GM18861 (cell line): ENCODE measurements at regions not wholly inside any gene's neighbourhood (a gene's known extent, or its start where the extent isn't known, plus 50 kb on each side); places are given as distances from the start of the nearest gene placed in this dataset.

Source experiments
- ATAC-seq: cut with Tn5 transposase; IDR thresholded peaks from one replicate; pipeline ENCODE4 v1.9.1; 2021; ENCODE audit not compliant: unreplicated experiment

DNA sequence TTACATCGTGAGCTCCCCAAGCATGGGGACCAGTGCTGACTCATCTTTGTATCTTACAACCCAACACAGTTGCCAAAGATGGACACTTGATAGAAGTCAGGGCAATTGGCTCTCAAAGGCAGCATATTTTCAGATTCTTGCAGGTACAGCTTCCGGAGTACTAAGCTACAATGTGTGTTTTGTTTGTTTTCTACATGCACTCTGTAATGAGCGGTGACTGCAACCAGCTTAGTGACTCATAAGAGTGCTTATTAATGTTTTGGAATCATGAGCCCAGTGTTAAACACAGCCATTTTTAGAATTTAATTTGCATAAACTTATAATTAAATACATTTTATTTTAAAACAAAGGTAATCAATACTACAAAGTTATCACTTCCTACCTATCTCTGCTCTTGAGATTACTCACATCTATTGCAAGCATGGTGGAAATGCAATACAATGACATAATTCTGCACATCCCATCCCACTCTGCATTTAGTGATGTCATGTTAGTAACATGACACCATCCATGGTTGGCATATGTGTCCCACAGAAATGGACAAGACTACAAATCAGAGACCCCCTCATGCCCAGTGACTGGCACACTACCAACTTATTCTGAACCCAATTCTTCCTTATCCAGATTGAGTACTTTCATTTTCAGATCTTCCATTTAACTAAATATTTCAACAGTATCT lies 399.8 kb upstream of the ST6GAL2 start:
- no peak for ATAC-seq

DNA sequence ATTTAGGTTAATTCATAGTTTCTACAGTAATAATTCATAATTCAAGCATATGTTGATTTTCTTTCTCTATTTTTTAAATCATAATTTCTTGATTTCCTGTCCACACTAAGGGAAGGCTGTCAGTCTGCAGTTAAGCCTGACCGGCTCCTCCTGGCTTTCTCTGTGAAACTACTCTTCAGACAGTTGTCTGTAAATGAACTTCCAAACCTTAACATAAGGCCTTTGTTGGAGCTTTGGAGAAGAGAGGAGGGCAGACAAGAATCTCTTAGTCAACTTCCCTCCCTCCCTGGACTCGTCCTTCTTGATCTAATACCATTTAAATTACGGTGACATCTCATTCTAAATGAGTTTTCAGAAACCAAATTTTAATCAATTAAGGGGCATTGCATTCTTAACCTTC lies 404.1 kb upstream of the ST6GAL2 start:
- ATAC-seq: no peak

DNA sequence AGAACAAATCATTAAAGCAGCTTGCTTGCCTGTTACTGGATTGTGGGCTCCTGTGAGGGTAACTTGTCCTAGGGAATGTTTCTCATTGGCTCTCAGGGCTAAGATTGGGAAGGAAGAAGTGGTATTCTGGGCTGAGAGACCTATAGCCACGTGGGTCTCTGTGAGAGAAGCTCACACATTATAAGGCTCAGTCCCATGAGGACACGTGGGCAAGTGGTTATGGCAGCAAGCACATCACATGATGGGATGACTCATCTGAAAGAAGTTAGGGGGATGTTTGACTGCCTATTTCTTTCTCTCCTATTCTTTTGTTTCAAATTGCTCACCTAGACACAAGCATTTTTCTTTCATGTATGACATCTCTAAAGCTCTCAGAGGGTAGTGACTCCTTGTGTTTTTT lies 418.0 kb upstream of the ST6GAL2 start:
- ATAC-seq: no peak

DNA sequence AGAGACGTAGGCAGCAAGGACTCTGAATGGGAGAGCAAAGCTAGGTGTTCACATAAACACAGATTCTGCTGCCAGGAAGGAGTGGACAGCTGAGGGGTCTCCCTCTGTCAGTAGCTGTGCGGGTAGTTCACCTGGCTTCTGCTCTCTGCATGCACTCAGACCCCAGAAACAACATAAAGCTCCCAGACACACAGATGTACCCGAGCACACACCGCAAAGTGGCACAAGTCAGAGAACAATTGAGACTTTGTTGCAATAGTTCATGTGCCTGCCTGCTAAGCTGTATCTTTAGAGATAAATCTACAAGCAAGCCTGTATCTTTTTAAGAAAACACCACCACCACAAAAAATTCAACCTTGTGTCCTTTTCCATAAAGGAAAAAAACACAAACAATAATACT lies 420.0 kb upstream of the ST6GAL2 start:
- ATAC-seq: no peak

DNA sequence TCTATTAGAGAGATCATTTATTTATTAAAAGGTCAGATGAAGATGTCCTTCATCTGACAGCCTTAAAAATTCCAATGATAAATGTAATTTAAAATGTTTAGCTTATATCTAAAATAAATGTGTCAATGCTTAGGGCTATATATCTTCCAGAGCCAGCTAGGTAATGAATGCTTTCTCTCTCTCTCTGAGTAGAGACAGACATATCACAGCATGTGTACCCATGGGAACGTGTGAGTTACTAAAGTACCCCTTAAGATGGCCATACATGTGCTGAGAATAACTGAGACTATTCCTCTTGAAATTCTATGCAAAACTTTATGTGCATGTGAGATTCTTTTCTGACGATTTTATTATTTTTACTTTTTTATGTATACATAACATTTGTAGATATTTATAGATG lies 420.9 kb upstream of the ST6GAL2 start:
- ATAC-seq: no peak

DNA sequence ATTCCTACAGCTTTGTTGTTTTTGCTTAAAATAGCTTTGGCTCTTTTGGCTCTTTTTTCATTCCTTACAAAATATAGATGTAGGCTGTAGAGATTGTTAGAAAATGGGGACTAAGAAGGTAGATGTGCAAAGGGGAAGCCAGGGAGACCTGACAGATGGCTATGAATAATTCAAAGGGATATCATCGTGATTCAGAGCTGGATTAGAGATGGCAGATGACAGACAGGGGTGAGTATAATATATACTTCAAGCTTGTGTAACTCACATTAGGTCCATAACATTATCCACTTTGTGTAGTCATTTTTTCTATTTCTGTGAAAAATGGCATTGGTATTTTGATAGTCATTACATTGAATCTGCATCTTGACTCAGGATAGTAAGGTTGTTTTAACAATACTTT lies 422.9 kb upstream of the ST6GAL2 start:
- no peak for ATAC-seq

DNA sequence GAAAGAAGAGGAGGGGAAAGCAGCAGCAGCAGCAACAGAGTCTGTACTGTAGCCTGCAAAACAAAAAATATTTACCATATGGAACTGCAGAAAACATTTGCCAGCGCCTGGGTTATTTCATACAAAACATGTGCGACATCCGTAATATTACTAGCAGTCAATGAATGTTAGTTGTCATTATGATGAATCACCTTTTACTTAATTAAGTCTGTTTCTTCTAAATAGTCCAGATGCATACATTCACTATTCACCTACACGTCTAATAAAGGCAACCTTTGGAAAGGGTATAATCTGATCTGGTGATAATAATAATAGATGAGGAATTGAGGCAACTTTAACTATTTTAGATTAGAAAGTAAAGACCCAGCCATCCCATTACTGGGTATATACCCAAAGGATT lies 426.3 kb upstream of the ST6GAL2 start:
- no peak for ATAC-seq

DNA sequence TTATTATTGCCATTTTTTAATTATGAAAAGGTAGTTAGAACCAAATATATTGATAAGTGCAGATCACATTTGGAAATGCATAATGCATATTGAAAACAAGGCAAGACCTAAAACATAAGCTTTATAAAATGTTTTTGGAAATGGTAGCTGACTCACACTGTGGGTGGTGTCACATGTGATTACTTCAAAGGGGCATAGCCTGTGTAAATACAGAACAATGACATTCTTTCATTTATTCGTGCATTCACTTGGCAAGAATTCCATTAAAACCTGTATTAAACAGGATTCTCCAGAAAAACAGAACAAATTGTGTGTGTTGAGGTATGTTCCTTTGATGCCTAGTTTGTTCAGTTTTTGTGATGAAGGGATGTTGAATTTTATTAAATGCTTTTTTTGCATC lies 427.3 kb upstream of the ST6GAL2 start:
- no peak for ATAC-seq

DNA sequence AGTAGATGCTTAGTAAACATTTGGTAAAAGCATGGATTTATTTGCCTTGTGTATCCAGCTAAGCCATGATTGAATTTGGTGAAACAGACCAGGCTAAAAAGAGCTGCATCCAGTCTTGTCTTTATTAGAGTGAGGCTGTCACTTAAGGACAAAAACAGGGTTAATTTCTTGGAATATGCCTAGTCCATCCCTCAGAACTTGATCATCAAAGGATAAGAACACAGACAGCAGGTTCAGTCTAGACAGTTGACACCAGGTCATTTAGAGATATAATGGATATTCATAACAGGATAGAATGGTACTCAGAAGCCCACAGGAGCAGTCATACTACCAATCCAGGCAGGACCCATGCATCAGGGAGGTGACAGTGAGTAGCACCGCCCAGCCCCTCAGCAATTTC lies 434.9 kb upstream of the ST6GAL2 start:
- no peak for ATAC-seq

DNA sequence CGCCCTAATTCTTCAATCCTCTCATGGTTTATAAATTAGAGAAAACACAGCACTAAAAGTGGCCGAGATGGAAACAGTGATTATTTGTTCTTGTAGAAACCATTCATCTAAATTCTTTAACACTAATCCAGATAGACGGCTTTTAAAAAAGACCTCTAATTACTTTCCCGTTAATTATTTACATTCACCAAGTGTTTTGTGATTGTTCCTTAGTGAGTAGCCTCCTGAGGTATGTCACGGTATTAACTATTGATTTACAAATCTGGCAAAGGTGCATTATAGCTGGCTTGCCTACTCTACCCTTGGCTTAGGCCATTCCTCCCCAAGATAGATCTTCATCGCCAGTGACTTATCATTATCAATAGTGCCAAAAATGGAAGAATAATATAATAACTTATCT lies 436.4 kb upstream of the ST6GAL2 start:
- ATAC-seq: no peak

DNA sequence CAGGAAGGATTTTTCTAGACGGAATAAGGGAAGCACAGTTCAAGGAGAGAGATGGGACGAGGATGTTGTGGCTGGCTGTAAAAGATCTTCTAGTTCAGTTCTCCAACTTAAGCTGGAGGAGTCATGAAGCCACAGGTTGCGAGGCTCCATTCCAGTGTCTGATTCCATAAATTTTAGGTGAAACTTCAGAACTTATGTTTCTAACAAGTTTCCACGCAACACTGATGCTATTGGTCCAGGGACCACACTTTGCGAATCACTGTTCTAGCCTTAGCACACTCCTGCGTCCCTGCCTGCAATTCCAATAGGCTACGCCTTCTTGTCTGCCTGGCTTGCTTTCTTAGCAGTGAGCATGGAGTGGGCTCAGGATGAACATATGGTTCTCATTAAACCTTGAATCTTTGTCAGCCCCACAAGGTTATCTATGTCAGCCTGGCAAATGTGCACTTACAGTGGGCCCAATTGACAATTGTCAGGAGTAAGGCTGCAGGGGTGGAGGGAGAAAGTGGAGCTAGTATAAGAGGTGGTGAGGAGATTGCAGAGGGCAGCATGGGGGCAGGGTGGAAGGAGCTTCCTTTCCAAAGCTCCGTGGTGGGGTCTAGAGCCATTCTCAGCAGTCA lies 438.1 kb upstream of the ST6GAL2 start:
- ATAC-seq: no peak

DNA sequence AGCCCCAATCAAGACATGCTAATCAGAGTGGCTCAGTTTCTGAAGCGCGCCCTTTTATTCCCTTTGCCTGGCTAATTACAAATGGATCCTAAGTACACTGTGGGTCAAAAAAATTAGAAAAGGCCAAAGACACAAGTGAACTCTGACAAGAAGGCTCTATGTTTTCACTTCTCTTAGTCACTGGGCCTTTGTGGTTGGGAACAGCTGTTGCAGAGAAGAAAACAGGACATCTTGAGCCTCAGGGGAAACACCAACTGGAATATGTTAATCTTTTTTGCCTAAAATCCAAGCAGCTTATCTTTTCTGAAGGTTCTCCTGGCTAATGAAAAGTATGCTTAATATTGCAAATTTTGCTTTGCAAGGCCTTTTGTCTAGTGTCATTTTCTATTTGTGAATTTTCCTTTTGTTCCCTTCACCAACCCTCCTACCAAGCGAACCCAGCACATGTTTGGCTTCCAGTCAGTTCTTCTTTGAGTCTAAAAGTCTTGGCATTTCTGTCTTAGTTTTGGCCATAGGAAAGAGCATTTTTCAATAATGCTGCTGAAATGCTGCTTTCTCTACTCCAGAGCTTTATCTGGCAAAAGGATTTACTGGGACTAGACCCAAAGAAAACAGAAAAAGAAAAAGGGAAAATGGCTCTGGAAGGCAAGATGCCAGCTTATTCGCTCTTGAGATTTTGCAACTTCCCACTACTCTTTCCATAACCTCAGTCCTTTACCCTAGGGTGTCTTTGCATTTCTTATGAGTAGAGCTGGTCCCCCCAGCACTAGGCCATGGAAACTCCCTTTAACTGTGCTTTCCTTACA lies 440.2 kb upstream of the ST6GAL2 start:
- ATAC-seq: no peak

DNA sequence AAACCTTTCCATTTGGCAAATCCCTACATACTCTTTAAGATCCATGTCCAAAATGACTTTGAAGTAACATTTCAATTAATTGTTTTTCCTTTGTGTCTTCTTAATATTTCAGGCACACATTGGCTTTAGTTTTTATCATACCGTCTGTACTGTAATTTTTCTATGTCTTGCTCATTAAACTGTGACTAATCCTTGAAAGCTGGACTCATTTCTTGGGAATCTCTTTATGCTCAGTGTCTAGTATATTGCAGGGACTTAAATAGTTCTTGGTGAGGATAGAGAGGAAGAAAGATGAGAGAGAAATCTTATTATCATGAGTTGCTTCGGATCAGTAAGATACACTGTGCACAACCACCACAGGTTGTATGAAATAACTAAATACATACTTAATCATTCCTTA lies 448.3 kb upstream of the ST6GAL2 start:
- no peak for ATAC-seq

DNA sequence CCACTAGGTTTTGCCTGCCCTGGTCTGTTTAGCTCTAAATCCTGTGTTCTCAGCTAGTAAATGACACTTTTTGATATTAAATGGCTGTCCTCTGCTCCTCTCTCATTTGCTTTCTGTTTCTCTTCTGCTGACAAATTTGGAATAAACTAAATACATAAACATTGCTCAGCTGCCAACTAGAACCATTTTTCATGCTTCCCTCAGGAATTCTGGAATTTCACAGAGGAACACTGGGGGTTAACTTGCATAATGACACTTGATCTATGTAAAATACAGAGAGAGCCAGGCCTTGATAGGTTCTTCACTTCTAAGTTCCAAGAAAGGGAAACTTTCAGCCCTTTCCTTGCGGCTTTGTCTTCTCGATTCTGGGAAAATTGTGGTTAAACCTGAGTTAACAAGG lies 450.6 kb upstream of the ST6GAL2 start:
- ATAC-seq: no peak

DNA sequence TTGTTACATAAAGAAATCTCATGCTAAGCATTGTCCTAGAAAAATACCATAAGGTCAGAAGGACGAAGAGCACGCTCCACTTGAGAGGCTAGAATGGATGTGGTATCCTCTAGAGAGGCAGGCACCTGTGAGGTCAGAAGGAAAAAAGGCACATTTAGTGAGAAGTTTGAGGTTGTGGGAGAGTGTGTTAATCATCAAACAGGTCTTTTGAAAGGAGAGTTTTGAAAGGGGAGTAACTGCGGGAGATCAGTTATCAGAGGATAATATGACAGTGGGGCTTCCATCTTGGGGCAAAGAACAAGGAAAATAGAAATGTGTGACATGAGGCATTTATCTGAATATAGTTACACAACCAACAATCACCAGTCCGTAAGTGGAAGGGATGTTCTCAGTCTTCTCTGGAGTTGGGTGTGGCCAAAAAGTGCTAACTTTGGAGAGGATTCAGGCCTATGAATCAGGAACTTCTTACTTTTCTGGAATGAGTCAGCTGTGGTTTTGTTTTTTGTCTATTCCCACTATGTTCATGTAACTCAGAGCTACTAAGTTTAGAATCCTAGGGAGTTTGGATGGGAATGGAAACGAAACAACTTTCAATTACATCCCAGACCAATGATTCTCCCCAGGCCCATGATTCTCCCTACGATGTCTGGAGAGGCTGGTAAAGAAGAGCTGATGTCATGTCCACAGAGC lies 451.4 kb upstream of the ST6GAL2 start:
- no peak for ATAC-seq

DNA sequence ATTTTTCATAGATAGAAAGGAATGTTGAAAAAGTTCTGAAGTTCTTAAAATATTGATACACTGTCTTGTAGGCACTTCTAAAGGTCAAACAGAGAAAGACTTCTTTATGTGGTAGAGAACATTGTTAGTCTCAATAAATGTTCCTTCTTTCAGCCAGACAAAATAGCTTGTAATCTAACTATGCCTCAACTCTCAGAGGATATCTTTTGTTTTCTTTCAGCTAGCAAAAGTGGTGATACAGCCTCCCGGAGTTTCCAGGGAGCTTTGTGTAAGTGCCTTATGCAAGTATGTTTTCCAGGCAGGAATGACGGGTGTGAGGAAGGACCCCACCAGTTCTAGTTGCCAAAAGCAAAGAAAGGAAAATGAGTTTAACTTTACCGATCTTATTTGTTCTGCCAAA lies 452.1 kb upstream of the ST6GAL2 start:
- ATAC-seq: no peak

DNA sequence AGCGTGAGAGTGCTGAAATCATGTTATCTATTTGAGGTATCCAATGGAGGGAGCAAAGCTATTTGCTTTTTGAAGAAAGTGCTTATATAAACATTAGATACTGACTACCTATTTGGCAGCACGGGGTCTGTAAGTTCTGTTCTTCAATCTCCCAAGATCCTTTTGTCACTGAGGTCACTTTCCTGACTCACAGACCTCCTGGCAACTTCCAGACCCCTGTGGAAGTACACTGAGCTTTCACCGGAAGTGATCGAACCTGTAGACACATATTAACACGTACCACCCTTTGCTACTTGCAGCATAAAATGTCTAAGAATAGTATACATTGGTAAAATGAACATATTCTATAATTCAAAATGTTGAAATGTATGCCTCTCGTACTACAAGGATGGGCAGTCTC lies 452.6 kb upstream of the ST6GAL2 start:
- no peak for ATAC-seq

DNA sequence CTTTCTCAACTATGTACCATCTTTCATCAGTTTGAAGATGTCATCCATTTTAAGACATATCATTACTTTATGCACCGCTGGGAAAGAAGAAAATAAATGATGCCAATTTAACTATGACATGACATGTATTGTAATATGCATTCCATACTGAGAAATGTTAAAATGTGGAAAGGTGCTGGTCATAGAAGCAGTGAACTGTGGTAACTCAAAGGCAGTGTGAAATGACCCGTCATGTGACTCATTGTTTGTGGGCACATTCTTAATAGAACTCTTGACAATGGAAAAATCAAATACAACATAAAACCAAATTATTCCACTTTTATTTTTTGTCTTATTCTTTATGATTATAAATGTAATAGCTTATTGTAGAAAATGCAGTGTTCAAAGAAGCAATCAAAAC lies 455.0 kb upstream of the ST6GAL2 start:
- ATAC-seq: no peak

DNA sequence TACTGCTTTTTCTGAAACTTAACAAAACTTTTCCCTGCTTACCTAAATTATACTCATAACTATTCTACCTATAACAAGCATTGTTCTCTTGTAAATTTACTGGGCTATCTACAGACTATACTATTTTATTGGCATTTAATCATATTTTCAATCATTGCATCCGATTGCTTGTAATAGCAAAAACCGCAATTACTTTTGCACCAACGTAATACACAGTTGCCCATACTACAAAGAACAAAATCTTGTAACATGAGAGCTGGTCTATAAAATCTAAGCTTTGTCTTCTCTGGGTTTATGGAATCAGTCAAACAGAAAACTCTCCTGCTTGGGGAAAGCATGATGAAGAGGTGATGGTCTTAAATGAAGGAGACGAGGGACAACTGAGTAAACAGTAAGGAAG lies 463.4 kb upstream of the ST6GAL2 start:
- no peak for ATAC-seq

DNA sequence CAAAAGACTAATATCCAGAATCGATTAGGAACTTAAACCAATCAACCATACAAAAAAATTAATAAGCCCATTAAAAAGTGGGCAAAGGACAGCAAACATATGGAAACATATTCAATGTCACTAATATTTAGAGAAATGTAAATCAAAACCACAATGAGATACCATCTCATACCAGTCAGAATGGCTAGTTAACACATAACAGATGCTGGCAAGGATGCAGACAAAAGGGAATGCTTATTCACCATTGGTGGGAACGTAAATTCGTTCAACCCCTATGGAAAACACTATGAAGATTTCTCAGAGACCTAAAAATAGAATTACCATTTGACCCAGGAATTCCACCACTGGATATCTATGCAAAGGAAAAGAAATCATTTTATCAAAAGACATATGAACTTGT lies 468.2 kb upstream of the ST6GAL2 start:
- ATAC-seq: no peak

DNA sequence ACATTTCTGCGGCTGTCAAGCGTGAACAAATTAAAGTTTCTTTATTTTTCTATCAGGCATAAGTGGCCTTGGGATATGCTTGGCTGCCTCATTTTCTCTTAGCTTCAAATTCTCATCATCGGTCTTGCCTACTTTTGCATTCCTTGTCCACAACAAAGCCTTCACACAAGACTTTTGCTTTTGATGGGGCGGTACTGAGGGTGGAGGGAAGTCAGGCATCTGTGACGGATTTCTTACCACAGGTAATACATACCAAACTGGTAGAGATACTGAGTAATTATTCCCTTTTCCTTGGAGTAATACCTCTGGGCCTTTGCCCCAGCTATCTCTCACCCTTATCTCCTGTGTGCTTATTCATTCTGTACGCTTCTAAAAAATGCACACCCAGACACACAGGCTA lies 468.3 kb upstream of the RGPD4 start:
- no peak for ATAC-seq

DNA sequence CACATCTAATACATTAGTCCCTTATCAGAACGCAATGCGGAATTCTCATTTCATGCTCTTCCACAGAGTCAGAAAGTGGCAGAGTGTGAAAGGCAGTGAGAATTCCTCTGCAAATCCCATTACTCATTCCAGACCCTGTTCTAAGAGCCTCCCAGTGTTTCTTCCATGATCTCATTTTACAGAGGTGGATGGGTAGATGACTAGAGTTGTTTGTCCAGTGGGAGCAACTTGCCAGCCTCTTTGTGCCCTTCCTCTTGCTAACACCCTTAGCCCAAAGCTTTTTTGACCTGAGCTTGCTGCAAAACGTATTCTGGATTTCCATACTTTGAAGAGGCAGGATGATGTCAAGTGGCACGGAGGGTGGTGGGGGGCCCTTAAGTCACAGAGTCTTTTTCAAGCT lies 467.7 kb upstream of the RGPD4 start:
- no peak for ATAC-seq
